ENCODE measurements at regions not wholly inside any gene's neighbourhood (a gene's known extent, or its start where the extent isn't known, plus 50 kb on each side); places are given as distances from the start of the nearest gene placed in this dataset.

DNA sequence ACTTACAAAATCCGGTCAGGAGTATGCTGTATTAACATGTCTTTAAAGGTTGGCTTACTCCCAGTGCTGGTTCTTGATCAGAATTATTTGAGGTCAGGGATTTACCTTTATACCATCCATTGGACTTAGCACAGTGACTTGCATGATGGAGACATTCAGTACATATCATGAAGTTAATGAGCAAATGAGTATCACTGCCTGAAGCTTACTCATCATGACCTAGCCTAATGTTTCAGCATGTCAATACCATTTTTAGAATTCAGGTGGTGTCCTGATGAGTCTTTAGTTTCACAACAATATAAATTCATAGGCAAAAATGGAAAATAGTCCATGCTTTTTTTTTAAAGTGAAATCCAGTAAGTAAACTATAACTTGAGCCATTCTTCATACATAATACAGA is 226.0 kb upstream of the C9orf72 start:
- TF ChIP-seq, protein P1, sequence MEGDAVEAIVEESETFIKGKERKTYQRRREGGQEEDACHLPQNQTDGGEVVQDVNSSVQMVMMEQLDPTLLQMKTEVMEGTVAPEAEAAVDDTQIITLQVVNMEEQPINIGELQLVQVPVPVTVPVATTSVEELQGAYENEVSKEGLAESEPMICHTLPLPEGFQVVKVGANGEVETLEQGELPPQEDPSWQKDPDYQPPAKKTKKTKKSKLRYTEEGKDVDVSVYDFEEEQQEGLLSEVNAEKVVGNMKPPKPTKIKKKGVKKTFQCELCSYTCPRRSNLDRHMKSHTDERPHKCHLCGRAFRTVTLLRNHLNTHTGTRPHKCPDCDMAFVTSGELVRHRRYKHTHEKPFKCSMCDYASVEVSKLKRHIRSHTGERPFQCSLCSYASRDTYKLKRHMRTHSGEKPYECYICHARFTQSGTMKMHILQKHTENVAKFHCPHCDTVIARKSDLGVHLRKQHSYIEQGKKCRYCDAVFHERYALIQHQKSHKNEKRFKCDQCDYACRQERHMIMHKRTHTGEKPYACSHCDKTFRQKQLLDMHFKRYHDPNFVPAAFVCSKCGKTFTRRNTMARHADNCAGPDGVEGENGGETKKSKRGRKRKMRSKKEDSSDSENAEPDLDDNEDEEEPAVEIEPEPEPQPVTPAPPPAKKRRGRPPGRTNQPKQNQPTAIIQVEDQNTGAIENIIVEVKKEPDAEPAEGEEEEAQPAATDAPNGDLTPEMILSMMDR (IDR thresholded peaks at IDR 0.05), result no peak
- no peak for TF ChIP-seq POLR2A (IDR thresholded peaks at IDR 0.05)

All from sigmoid colon (tissue), 3 donors.